ENCODE measurements at regions not wholly inside any gene's neighbourhood (a gene's known extent, or its start where the extent isn't known, plus 50 kb on each side); places are given as distances from the start of the nearest gene placed in this dataset.

GRCh38 chr5:17433406-17433805 lies 64.6 kb upstream of the TAF11L2 start (continued):
- TF ChIP-seq ZMIZ1 (IDR thresholded peaks at IDR 0.05; ENCODE audit: low read depth in 2 of 2, low read length in 2 of 2) = no peak

GRCh38 chr5:17434982-17435381 lies 63.0 kb upstream of the TAF11L2 start:
- Histone ChIP-seq H3K4me2 (ENCODE audit: insufficient read depth, low read length) (no peak overlapping the region), H2AFZ (ENCODE audit: low read depth, low read length) (no peak overlapping the region), H3K36me3 (ENCODE audit: control insufficient read depth, insufficient read depth, low read length) (no peaks in the 10 kb centered on the region), H4K20me1 (replicated peaks; ENCODE audit: control insufficient read depth, insufficient read depth, low read length) (no peaks in the 10 kb centered on the region), H3K4me3 (no peak overlapping the region), H3K9me1 (ENCODE audit: control insufficient read depth, insufficient read depth, low read length) (no peaks in the 10 kb centered on the region), H3K9ac (ENCODE audit: insufficient read depth in 1 of 2, low read depth in 2 of 2, low read length in 2 of 2) (no peak overlapping the region), H3K27me3 (ENCODE audit: control insufficient read depth in 2 of 2, insufficient read depth in 2 of 2, low read length in 2 of 2) (no peaks in the 10 kb centered on the region), H3K79me2 (ENCODE audit: control insufficient read depth, insufficient read depth, low read length) (no peaks in the 10 kb centered on the region), H3K4me1 (replicated peaks in 1 of 2; ENCODE audit: control insufficient read depth in 2 of 2, insufficient read depth in 2 of 2, low read length in 2 of 2) (no peaks in the 10 kb centered on the region), H3K27ac (ENCODE audit: extremely low read depth, low read depth, low read length) (no peak overlapping the region), H3K9me3 (replicated peaks; ENCODE audit: control insufficient read depth, insufficient read depth, low read depth, low read length) (no peaks in the 10 kb centered on the region)
- ChIA-PET CTCF (ENCODE audit: low intra/inter-chr PET ratio) (no interaction called here), POLR2A (no interaction called here)
- DNase-seq (ENCODE audit: extremely low read depth in 1 of 4, low spot score in 3 of 4) (no peak), ATAC-seq (no peak), FAIRE-seq (no peak)
- TF ChIP-seq NR2C2 (CRISPR knock-in tag; IDR thresholded peaks at IDR 0.05) (no peak), NR2C2 (tag; IDR thresholded peaks at IDR 0.05) (no peak), ADNP (tag; IDR thresholded peaks at IDR 0.05) (no peak), ELF2 (CRISPR knock-in tag; IDR thresholded peaks at IDR 0.05) (no peak), JUNB (CRISPR knock-in tag; conservative IDR thresholded peaks at IDR 0.05) (no peak), MTF1 (CRISPR knock-in tag; IDR thresholded peaks at IDR 0.05; ENCODE audit: borderline replicate concordance) (no peak), ZNF79 (CRISPR knock-in tag; IDR thresholded peaks at IDR 0.05; ENCODE audit: low read depth) (no peak), ZNF124 (CRISPR knock-in tag; IDR thresholded peaks at IDR 0.05) (no peak), TGIF2 (CRISPR knock-in tag; IDR thresholded peaks at IDR 0.05) (no peak), UBTF (IDR thresholded peaks at IDR 0.05; ENCODE audit: borderline replicate concordance in 1 of 2, low read depth in 2 of 2, low read length in 2 of 2) (no peak), ZBTB7A (IDR thresholded peaks at IDR 0.05; ENCODE audit: borderline replicate concordance, control insufficient read depth, low read depth, low read length) (no peak), ZNF76 (CRISPR knock-in tag; IDR thresholded peaks at IDR 0.05; ENCODE audit: borderline replicate concordance) (no peak)
- no TSS peak for BruUV-seq (replicated peaks)
- intact Hi-C loops (cut with micrococcal nuclease) (no loop called here), in situ Hi-C loops (cut with MboI) (no loop called here)

All from K562 (cell line).